ENCODE measurements at regions not wholly inside any gene's neighbourhood (a gene's known extent, or its start where the extent isn't known, plus 50 kb on each side); places are given as distances from the start of the nearest gene placed in this dataset.
"Not testable (repeated sequence)": the region's sequence is repeated elsewhere in the genome, so short reads cannot be mapped to it uniquely, and the experiment has no call there.

DNA sequence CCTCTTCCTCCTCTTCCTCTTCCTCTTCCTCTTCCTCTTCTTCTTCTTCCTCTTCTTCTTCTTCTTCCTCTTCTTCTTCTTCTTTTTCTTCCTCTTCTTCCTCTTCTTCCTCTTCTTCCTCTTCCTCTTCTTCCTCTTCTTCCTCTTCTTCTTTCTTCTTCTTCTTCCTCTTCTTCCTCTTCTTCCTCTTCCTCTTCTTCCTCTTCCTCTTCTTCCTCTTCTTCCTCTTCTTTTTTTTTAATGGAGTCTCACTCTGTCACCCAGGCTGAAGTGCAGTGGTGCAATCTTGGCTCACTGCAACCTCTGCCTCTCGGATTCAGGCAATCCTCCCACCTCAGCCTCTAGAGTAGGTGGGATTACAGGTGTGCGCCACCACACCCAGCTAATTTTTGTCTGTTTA, 79.8 kb upstream of the SLC30A5 start:
- H3K9me3 Mint-ChIP-seq; H3K27ac Mint-ChIP-seq (ENCODE audit: low read depth); ATAC-seq (replicated peaks; ENCODE audit: extremely low read depth, poor library complexity, severe bottlenecking); H3K36me3 Mint-ChIP-seq (ENCODE audit: insufficient read depth); DNase-seq (ENCODE audit: low spot score in 2 of 2); H3K4me3 Mint-ChIP-seq; H3K4me1 Mint-ChIP-seq: not testable (repeated sequence)
- H3K27me3 Mint-ChIP-seq = peaks cover 28% of the 10 kb centered on the region

DNA sequence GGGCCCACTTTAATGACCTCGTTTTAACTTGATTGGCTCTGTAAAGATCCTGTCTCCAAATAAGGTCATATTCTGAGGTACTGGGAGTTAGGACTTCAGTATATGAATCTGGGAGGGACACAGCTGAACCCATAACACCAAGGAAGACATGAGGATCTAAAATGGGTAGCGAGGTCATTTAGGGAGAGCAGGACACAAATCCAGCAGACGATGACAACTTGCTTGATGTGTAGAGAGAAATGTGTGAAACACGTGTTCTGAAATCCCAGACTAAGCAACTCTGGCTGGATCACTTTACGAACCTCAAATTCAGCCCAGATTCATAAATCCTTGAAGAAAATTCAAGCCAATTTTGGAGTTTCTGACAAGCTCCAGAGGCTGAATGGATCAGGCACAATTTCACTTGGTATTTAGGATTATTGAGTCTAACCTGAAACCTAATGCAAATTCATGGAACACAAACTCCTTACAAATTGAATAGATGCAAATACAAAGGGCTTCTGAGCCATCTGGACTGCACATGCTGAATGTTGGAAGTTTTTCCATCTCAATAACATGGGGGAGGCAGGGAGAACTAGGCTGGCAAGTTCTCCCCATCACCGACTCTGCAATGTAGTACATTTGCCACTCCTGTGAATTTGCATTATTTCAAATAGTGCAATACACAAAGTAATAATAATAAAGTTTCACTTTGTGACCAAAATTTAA, 74.0 kb upstream of the SLC30A5 start:
- Mint-ChIP-seq H3K36me3 (ENCODE audit: insufficient read depth) (peaks cover 1% of the 10 kb centered on the region), H3K4me3 (no peak overlapping the region), H3K4me1 (no peaks in the 10 kb centered on the region), H3K9me3 (no peaks in the 10 kb centered on the region), H3K27ac (ENCODE audit: low read depth) (no peak overlapping the region), H3K27me3 (peaks cover 43% of the 10 kb centered on the region)
- ATAC-seq (replicated peaks; ENCODE audit: extremely low read depth, poor library complexity, severe bottlenecking) (no peak), DNase-seq (ENCODE audit: low spot score in 2 of 2) (no peak)

DNA sequence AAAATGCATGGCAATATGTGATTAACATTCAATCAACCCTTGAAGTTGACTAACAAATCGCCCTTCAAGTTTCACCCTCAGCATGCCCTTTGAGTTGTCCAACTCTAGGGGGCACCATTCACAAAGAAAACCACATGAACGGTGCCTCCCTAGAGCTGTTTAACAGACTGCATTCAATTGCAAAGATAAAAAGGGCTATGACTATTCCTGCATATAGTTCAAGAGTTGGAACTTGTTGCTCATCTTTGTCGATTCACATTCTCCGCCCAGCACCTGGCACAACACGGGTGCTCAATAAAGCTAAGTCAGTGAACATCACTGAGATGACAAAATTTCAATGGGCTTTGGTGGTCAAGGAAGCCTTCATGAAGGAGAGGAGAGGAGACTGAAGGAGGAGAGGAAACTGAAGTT, 69.6 kb upstream of the SLC30A5 start:
- Mint-ChIP-seq H3K27ac (ENCODE audit: low read depth) (no peak overlapping the region), H3K4me3 (no peak overlapping the region), H3K27me3 (peaks cover 34% of the 10 kb centered on the region), H3K9me3 (no peaks in the 10 kb centered on the region), H3K36me3 (ENCODE audit: insufficient read depth) (no peaks in the 10 kb centered on the region), H3K4me1 (no peaks in the 10 kb centered on the region)
- ATAC-seq (replicated peaks; ENCODE audit: extremely low read depth, poor library complexity, severe bottlenecking) = no peak
- no peak for DNase-seq (ENCODE audit: low spot score in 2 of 2)

DNA sequence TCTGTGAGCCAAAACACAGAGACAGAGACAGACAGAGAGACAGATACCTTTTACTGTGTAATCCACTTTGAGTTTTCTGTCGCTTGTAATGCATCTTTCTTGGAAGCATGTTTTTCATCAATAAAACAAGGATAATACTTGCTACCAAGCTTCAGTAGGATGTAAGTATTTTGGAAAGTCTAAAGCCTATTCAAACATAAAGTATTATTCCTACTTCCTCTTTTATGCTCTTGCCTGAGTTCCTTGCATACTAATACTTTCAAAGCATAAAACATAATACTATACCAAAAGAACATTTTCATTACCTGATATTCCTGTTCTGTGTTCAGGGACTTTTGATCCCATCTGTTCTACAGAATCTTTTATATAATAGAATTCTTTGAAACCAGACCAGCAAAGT, 64.5 kb upstream of the SLC30A5 start:
- H3K9me3 Mint-ChIP-seq = no peaks in the 10 kb centered on the region
- H3K4me3 Mint-ChIP-seq = no peak overlapping the region
- no peaks in the 10 kb centered on the region for H3K36me3 Mint-ChIP-seq (ENCODE audit: insufficient read depth)
- ATAC-seq (replicated peaks; ENCODE audit: extremely low read depth, poor library complexity, severe bottlenecking) = no peak
- no peak overlapping the region for H3K27ac Mint-ChIP-seq (ENCODE audit: low read depth)
- no peaks in the 10 kb centered on the region for H3K4me1 Mint-ChIP-seq
- H3K27me3 Mint-ChIP-seq = peaks cover 5% of the 10 kb centered on the region
- no peak for DNase-seq (ENCODE audit: low spot score in 2 of 2)

DNA sequence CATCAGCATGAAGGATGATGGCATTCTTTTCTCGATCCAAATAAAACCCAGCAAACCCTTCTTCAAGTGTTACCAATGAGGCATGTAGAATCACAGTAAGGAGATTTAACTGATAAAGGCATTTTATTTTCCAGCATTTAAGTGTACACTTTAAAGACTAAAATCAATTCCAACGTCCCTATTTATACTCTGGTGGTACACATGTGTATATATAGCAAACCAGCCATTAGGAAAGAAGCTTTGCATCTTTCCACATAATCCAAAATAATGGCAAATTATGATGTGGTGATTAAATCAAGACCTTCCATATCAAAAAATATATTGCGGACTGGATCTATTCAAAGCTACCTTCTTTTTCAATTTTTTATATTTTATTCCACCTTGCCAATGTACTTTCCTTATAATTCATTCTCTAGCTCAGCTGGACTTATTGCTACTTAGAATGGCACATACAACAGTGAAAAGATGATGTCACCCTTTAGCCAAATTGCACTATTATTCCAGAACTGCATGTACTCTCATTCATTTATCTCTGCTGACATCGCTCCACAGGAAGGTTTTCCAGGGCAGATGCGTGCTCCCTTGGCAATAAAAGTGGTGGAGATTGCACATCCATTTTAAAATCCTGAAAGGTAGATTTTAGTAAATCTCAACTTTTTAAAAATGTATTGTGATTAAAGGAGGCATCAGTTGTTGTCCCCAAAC, 63.3 kb upstream of the SLC30A5 start:
- Mint-ChIP-seq H3K27me3 (no peaks in the 10 kb centered on the region), H3K4me3 (no peak overlapping the region), H3K36me3 (ENCODE audit: insufficient read depth) (no peaks in the 10 kb centered on the region), H3K27ac (ENCODE audit: low read depth) (no peak overlapping the region), H3K4me1 (no peaks in the 10 kb centered on the region), H3K9me3 (no peaks in the 10 kb centered on the region)
- ATAC-seq (replicated peaks; ENCODE audit: extremely low read depth, poor library complexity, severe bottlenecking) = no peak
- DNase-seq (ENCODE audit: low spot score in 2 of 2) = no peak

DNA sequence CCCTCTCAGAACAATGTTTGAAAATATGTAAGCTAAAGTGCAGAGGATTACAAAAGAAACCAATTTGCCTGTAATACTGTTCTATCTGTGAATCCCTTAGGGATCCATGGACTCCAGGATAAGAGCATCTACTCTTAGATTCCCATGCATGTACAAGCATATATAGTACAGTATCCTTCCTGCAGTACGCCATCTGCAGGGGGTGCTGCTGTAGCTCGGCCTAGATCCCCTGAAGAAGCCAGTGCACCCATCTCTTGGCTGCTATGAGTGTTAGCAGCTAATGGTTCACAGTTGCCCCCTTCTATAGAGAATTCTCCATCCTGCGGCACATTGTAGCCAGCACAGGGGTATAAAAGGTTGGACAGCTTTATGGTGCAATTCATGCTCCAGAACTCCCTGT, 61.8 kb upstream of the SLC30A5 start:
- no peak overlapping the region for H3K4me3 Mint-ChIP-seq
- ATAC-seq (replicated peaks; ENCODE audit: extremely low read depth, poor library complexity, severe bottlenecking) = no peak
- no peaks in the 10 kb centered on the region for H3K4me1 Mint-ChIP-seq
- H3K36me3 Mint-ChIP-seq (ENCODE audit: insufficient read depth) = no peaks in the 10 kb centered on the region
- H3K27me3 Mint-ChIP-seq = no peaks in the 10 kb centered on the region
- H3K9me3 Mint-ChIP-seq = no peaks in the 10 kb centered on the region
- DNase-seq (ENCODE audit: low spot score in 2 of 2) = no peak
- H3K27ac Mint-ChIP-seq (ENCODE audit: low read depth) = no peak overlapping the region

DNA sequence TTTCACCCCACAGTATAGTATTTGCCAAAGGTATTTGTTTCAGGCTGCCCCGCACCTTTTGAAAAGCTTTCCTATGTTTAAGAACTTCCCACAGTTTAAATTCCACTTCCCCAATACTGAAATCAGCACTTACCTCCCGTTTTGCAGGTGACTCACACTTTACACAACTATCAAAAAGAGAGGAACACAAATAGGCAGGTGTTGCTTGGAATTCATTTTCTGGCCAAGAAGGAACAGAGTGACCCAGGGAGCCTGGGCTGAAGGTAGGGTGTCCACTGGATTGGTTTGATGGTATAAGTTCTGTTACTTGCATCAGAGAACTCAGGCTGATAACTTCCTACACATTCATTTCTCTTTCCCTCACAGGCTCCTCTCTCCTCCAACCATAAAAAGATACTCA, 60.1 kb upstream of the SLC30A5 start:
- no peak overlapping the region for H3K4me3 Mint-ChIP-seq
- no peak for DNase-seq (ENCODE audit: low spot score in 2 of 2)

DNA sequence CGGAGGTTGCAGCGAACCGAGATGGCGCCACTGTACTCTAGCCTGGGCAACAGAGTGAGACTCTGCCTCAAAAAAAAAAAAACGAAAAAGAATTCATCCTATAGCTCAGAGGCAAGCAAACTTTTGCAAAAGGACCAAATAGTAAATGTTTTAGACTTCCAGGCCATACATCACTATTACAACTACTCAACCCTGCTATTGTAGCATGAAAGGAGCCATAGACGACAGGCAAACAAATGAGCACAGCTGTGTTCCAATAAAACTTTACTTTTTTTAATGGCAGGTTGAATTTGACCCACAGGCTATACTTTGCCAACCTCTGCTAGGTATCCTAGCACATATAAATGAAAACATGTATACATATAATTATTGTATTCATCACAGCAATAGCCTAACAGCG, 58.9 kb upstream of the SLC30A5 start:
- ATAC-seq (replicated peaks; ENCODE audit: extremely low read depth, poor library complexity, severe bottlenecking) = no peak
- no peaks in the 10 kb centered on the region for H3K4me1 Mint-ChIP-seq
- no peak overlapping the region for H3K4me3 Mint-ChIP-seq
- H3K9me3 Mint-ChIP-seq = no peaks in the 10 kb centered on the region
- no peak overlapping the region for H3K27ac Mint-ChIP-seq (ENCODE audit: low read depth)
- H3K36me3 Mint-ChIP-seq (ENCODE audit: insufficient read depth) = peaks cover 2% of the 10 kb centered on the region
- no peak for DNase-seq (ENCODE audit: low spot score in 2 of 2)
- no peaks in the 10 kb centered on the region for H3K27me3 Mint-ChIP-seq

More for the DNA sequence above, 60.1 kb upstream of the SLC30A5 start:
- ATAC-seq (replicated peaks; ENCODE audit: extremely low read depth, poor library complexity, severe bottlenecking) = no peak
- Mint-ChIP-seq H3K9me3 (no peaks in the 10 kb centered on the region), H3K36me3 (ENCODE audit: insufficient read depth) (no peaks in the 10 kb centered on the region), H3K27me3 (no peaks in the 10 kb centered on the region), H3K27ac (ENCODE audit: low read depth) (no peak overlapping the region), H3K4me1 (no peaks in the 10 kb centered on the region)

DNA sequence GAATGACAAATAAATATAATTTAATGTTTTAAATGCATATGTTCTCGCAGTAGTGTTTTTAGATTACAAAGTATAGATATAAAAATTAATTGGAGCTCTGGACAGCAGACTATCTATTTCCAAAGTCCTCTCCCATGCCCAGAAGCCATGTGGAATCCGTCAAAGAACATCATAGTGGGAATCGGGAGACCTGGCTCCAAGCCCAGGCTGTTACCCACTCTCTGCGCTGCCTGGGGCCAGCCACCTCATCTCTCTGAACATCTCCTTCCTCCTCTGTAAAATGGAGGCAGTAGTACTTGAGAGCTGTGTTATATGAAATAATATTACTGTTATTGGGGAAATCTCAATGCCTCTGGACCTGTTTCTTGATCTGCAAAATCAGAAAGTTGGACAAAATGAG, 58.1 kb upstream of the SLC30A5 start:
- no peaks in the 10 kb centered on the region for H3K27me3 Mint-ChIP-seq
- ATAC-seq (replicated peaks; ENCODE audit: extremely low read depth, poor library complexity, severe bottlenecking) = no peak
- H3K4me3 Mint-ChIP-seq = no peak overlapping the region
- H3K27ac Mint-ChIP-seq (ENCODE audit: low read depth) = no peak overlapping the region
- no peaks in the 10 kb centered on the region for H3K4me1 Mint-ChIP-seq
- H3K9me3 Mint-ChIP-seq = no peaks in the 10 kb centered on the region
- no peak for DNase-seq (ENCODE audit: low spot score in 2 of 2)
- H3K36me3 Mint-ChIP-seq (ENCODE audit: insufficient read depth) = peaks cover 2% of the 10 kb centered on the region

DNA sequence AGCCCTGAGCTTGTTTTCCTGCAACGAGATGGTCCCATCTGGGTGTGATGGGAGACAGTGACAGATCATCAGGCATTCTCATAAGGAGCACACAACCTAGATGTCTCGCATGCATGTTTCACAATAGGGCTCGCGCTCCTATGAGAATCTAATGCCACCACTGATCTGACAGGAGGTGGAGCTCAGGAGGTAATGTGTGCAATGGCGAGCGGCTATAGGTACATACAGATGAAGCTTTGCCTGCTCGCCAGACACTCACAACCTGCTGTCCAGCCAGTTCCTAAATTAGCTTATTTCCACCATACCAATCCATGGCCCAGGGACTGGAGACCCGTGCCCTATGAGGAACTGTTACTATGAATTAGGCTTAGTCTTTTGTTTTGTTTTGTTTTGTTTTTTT, 55.3 kb upstream of the SLC30A5 start:
- H3K4me3 Mint-ChIP-seq = no peak overlapping the region
- DNase-seq (ENCODE audit: low spot score in 2 of 2) (no peak), ATAC-seq (replicated peaks; ENCODE audit: extremely low read depth, poor library complexity, severe bottlenecking) (no peak)
- no peaks in the 10 kb centered on the region for H3K9me3 Mint-ChIP-seq
- no peak overlapping the region for H3K27ac Mint-ChIP-seq (ENCODE audit: low read depth)
- no peaks in the 10 kb centered on the region for H3K27me3 Mint-ChIP-seq
- no peaks in the 10 kb centered on the region for H3K4me1 Mint-ChIP-seq
- H3K36me3 Mint-ChIP-seq (ENCODE audit: insufficient read depth) = peaks cover 6% of the 10 kb centered on the region

DNA sequence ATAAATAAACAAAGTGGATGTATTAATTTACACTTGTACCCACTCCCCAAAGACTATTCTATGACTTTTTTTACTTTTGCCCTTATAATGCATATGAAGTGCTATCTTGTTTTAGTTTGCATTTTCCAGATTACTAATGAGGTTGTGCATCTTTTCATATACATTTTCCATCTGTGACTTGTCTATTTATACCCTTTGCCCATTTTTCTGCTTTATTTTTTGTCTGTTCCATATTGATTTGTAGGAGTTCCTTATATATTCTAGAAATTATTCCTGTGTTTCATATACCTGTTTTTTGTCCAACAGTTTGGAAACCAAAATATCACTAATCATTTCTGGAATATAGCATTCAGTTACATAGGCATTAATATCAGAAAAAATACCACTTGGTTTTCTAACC, 54.0 kb upstream of the SLC30A5 start:
- Mint-ChIP-seq H3K36me3 (ENCODE audit: insufficient read depth) (peaks cover 6% of the 10 kb centered on the region), H3K4me1 (no peaks in the 10 kb centered on the region), H3K9me3 (no peaks in the 10 kb centered on the region), H3K27me3 (no peaks in the 10 kb centered on the region), H3K27ac (ENCODE audit: low read depth) (no peak overlapping the region), H3K4me3 (no peak overlapping the region)
- no peak for DNase-seq (ENCODE audit: low spot score in 2 of 2)
- ATAC-seq (replicated peaks; ENCODE audit: extremely low read depth, poor library complexity, severe bottlenecking) = no peak

DNA sequence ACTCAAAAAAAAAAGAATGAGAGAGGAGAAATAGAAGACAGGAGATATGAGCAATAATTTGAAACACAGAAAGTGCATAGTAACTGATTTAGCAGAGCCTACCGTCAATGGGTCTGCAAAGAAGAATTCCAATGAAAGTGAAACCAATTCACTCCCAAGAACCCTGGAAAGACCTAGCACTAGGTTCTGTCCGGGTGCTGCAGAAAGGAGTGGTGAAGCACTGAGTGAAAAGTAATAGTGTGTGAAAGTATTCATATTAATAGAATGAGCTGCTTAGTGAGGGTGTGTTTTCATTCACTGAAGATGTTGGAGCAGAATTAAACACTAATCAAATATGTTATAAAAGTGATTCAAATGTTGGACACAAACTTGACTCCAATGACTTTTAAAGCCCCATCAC, 51.3 kb upstream of the SLC30A5 start:
- ATAC-seq (replicated peaks; ENCODE audit: extremely low read depth, poor library complexity, severe bottlenecking) (no peak), DNase-seq (ENCODE audit: low spot score in 2 of 2) (no peak)
- H3K4me3 Mint-ChIP-seq = peak overlapping the region; percentile 80
- H3K36me3 Mint-ChIP-seq (ENCODE audit: insufficient read depth) = peaks cover 6% of the 10 kb centered on the region
- H3K27me3 Mint-ChIP-seq = no peaks in the 10 kb centered on the region
- no peaks in the 10 kb centered on the region for H3K4me1 Mint-ChIP-seq
- H3K9me3 Mint-ChIP-seq = no peaks in the 10 kb centered on the region
- H3K27ac Mint-ChIP-seq (ENCODE audit: low read depth) = peak overlapping the region; percentile 88

DNA sequence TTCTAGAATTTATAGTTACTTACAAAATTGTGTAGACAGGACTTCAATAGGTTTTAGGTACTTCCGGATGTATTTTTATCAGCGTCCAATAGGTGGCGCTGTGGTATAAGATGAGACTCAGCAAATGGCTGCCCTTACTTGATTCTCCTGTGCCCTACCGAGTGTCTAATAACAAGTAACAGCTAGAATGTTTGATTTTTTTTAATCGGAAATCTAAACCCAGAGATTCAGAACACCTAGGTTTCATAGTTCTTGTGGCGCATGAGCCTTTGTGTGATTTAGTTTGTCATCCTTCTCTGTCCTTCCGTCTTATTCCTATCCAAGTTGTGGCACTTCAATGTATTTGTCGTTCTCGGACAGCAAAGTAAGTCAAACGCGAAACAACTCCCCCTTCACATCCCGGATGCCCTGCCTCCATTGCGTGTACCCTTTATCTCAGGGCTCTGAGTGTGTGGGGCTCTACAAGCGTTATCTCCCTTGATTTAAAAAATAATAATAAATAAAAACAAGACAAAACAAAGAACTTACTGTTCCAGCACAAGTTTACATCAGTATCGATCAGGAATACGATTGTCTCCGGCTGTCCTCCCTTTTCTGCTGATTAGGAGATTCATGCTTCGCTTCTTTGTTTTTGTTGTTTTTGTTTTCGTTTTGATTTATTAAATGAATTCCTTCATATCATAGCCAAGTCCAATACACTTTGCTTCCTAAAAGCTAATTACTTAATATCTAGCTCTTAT, 50.7 kb upstream of the SLC30A5 start:
- no peaks in the 10 kb centered on the region for H3K9me3 Mint-ChIP-seq
- peak overlapping the region; percentile 80 for H3K4me3 Mint-ChIP-seq
- no peaks in the 10 kb centered on the region for H3K27me3 Mint-ChIP-seq
- H3K4me1 Mint-ChIP-seq = no peaks in the 10 kb centered on the region
- peak overlapping the region; percentile 88 for H3K27ac Mint-ChIP-seq (ENCODE audit: low read depth)
- DNase-seq (ENCODE audit: low spot score in 2 of 2) = peak; percentile 69 to 78
- H3K36me3 Mint-ChIP-seq (ENCODE audit: insufficient read depth) = peaks cover 6% of the 10 kb centered on the region
- ATAC-seq (replicated peaks; ENCODE audit: extremely low read depth, poor library complexity, severe bottlenecking) = peak; percentile 91
